B cell (primary cell): ENCODE measurements at regions not wholly inside any gene's neighbourhood (a gene's known extent, or its start where the extent isn't known, plus 50 kb on each side); places are given as distances from the start of the nearest gene placed in this dataset.

Source experiments
- EZH2 ChIP-seq: IDR thresholded peaks from 2 replicates; pipeline ENCODE4 v1.6.1; 2012; ENCODE audit warnings: borderline replicate concordance, low read depth, mild to moderate bottlenecking, moderate library complexity, low read length; ENCODE audit not compliant: insufficient read depth, poor library complexity, severe bottlenecking
- TF ChIP-seq, protein P1 (sequence below): fragments of 200-600 bp; IDR thresholded peaks from one replicate; pipeline ENCODE4 v1.8.0; 2022; ENCODE audit warnings: antibody characterized with exemption, mild to moderate bottlenecking

DNA sequence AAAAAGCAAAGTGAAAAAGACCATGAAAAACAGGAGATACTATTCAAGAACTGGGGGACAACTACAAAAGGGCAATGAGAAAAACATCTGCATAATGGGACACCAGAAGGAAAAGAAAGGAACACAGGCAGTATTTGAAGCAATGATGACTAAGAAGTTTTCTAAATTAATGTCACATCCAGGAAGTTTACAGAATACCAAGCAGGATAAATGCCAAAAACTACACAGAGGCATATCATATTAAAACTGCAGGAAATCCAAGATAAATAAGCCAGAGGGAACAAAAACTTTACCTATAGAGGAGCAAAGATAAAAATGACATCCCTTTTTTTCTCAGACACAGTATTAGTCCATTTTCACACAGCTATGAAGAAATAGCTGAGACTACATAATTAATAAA lies 193.0 kb downstream of the ERMARD start:
- TF ChIP-seq, protein P1, sequence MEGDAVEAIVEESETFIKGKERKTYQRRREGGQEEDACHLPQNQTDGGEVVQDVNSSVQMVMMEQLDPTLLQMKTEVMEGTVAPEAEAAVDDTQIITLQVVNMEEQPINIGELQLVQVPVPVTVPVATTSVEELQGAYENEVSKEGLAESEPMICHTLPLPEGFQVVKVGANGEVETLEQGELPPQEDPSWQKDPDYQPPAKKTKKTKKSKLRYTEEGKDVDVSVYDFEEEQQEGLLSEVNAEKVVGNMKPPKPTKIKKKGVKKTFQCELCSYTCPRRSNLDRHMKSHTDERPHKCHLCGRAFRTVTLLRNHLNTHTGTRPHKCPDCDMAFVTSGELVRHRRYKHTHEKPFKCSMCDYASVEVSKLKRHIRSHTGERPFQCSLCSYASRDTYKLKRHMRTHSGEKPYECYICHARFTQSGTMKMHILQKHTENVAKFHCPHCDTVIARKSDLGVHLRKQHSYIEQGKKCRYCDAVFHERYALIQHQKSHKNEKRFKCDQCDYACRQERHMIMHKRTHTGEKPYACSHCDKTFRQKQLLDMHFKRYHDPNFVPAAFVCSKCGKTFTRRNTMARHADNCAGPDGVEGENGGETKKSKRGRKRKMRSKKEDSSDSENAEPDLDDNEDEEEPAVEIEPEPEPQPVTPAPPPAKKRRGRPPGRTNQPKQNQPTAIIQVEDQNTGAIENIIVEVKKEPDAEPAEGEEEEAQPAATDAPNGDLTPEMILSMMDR = no peak
- TF ChIP-seq EZH2 = no peak
